ENCODE measurements at regions not wholly inside any gene's neighbourhood (a gene's known extent, or its start where the extent isn't known, plus 50 kb on each side); places are given as distances from the start of the nearest gene placed in this dataset.

GRCh38 chr10:62733654-62734293 is 70.7 kb upstream of the ADO start:
- peaks cover 15% of the 10 kb centered on the region for H3K4me1 Mint-ChIP-seq
- peaks cover 7% of the 10 kb centered on the region for H3K27me3 Mint-ChIP-seq
- no peak overlapping the region for H3K27ac Mint-ChIP-seq
- no peaks in the 10 kb centered on the region for H3K9me3 Mint-ChIP-seq
- peak; percentile 23 for DNase-seq
- peak; percentile 2 for ATAC-seq
- peak overlapping the region; percentile 57 for H3K4me3 Mint-ChIP-seq
- no peaks in the 10 kb centered on the region for H3K36me3 Mint-ChIP-seq (ENCODE audit: low read depth)

DNA sequence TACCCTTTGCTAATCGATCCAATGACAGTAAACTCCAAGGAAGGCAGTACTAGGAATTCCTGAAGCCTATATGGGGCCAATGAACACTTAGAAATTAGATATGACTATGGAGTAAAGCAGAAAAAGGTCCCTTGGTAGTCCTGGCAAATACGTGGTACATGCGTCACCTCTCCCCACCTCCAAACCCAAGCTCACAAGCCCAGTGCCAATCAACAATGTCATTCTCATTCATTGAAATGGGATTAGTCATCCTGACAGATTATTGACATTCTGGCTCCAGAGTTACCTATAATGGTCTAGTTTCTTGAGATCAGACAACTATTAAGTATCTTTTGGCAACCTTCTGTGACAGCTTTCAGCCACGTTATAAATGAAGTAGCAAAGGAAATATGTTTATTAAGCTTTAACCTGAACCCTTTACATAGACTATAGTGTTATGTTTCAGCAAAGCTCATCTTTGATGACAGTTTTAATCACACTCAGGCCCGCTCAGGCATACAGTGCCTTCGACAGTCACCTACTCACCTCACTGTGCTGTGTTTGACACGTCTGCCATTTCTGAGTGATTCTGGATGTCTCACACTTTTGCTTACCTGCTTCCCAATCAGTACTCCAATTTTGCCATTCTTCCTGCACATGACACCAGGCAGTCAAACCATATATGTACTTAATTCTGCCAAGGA is 69.6 kb upstream of the ADO start:
- peaks cover 11% of the 10 kb centered on the region for H3K4me1 Mint-ChIP-seq
- DNase-seq (no peak), ATAC-seq (no peak)
- H3K9me3 Mint-ChIP-seq: peaks cover 4% of the 10 kb centered on the region
- H3K36me3 Mint-ChIP-seq (ENCODE audit: low read depth): no peaks in the 10 kb centered on the region
- H3K27me3 Mint-ChIP-seq: peaks cover 2% of the 10 kb centered on the region
- no peak overlapping the region for H3K4me3 Mint-ChIP-seq
- H3K27ac Mint-ChIP-seq: no peak overlapping the region

DNA sequence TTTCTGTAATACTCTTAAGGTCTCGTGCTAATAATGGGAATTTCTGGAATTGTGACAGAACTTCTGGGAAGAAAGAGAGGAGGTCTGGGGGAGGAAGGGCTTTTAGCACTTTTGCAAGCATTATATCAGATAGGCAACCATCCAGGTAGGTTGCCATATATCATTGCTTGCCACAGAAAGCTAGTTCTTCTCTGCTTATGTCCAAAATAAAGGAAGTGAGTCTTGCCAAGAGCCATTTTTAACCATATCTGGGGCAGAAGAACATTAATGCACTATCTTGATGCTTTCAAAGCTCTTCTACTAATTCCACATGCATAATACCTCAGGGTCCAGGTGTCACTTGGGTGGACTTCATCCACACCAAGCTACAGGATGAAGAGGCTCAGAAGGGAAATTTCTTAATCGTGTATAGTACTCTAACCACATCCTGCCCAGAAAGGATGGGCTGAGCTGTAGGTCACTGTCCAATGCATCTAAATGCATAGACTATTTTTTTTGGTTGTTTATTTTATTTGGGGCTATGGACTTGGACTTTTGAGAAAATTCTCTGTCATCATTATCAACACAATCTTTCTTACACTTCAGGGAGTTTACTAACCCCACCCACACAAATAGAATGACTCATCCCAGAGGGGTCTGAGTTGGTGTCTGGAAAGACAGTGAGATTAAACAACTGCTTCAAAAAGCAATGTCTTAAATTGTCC is 68.9 kb upstream of the ADO start:
- Mint-ChIP-seq H3K27me3 (no peaks in the 10 kb centered on the region), H3K9me3 (peaks cover 4% of the 10 kb centered on the region), H3K36me3 (ENCODE audit: low read depth) (no peaks in the 10 kb centered on the region), H3K4me3 (no peak overlapping the region), H3K27ac (no peak overlapping the region), H3K4me1 (peaks cover 11% of the 10 kb centered on the region)
- ATAC-seq (no peak), DNase-seq (no peak)

GRCh38 chr10:62736168-62736546 is 68.4 kb upstream of the ADO start:
- DNase-seq (no peak), ATAC-seq (no peak)
- Mint-ChIP-seq H3K4me1 (peaks cover 11% of the 10 kb centered on the region), H3K9me3 (peaks cover 4% of the 10 kb centered on the region), H3K27me3 (no peaks in the 10 kb centered on the region), H3K36me3 (ENCODE audit: low read depth) (no peaks in the 10 kb centered on the region), H3K4me3 (no peak overlapping the region), H3K27ac (no peak overlapping the region)

- ATAC-seq (no peak), DNase-seq (no peak)
- peaks cover 24% of the 10 kb centered on the region for H3K4me1 Mint-ChIP-seq
- no peaks in the 10 kb centered on the region for H3K27me3 Mint-ChIP-seq
- H3K36me3 Mint-ChIP-seq (ENCODE audit: low read depth): no peaks in the 10 kb centered on the region
- H3K27ac Mint-ChIP-seq: no peak overlapping the region
- no peak overlapping the region for H3K4me3 Mint-ChIP-seq
- H3K9me3 Mint-ChIP-seq: peaks cover 4% of the 10 kb centered on the region
Measured at GRCh38 chr10:62738916-62739315, 65.6 kb upstream of the ADO start.

- Mint-ChIP-seq H3K4me1 (peaks cover 26% of the 10 kb centered on the region), H3K36me3 (ENCODE audit: low read depth) (no peaks in the 10 kb centered on the region), H3K9me3 (peaks cover 4% of the 10 kb centered on the region), H3K27ac (no peak overlapping the region), H3K27me3 (no peaks in the 10 kb centered on the region), H3K4me3 (no peak overlapping the region)
- ATAC-seq (no peak), DNase-seq (no peak)
Measured at GRCh38 chr10:62740885-62741745, 63.4 kb upstream of the ADO start.

DNA sequence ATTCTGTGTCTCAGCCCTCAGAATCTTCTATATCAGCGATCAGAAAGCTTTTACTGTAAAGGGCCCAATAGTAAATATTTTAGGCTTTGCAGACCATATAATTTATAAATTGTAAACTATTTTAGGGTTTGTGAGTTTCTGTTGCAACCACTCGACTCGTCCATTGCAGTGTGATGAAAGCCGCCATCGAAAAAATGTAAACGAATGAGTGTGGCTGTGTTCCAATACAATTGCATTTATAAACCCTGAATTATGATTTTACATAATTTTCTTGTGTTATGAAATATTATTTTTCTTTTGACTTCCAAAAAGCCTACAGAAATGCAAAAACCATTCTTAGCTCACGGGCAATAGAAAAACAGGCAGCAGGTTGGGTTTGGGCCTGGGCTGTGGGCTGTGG is 62.5 kb upstream of the ADO start:
- Mint-ChIP-seq H3K4me1 (peaks cover 26% of the 10 kb centered on the region), H3K27me3 (no peaks in the 10 kb centered on the region), H3K36me3 (ENCODE audit: low read depth) (no peaks in the 10 kb centered on the region), H3K9me3 (peaks cover 4% of the 10 kb centered on the region), H3K27ac (no peak overlapping the region), H3K4me3 (no peak overlapping the region)
- DNase-seq (no peak), ATAC-seq (no peak)

DNA sequence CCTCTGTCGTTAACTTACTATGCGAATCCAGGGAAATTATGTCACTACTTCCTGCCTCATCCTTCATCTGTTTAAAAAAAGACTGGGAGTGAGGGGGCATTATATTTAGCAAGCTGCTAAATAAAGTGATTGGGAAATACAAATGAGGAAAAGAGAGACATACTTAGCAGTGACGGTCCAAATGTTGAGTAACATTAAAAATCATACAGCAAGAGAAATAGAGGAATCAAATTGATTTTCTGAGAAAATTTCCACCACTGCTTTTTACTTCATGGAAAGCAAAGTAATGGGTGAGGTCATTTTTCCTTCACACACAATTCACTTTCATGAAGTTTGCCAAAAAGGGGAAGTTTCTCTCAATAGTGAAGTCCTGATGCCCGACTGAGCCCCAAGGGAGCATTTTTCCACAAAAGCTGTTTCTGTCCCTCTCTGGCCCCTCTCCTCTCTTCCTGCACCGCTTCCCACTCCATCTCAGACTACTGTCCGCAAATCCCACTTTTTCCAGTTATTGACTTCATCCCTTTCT is 61.9 kb upstream of the ADO start:
- peaks cover 25% of the 10 kb centered on the region for H3K4me1 Mint-ChIP-seq
- no peaks in the 10 kb centered on the region for H3K36me3 Mint-ChIP-seq (ENCODE audit: low read depth)
- H3K27ac Mint-ChIP-seq: peak overlapping the region; percentile 48
- peak overlapping the region; percentile 35 for H3K4me3 Mint-ChIP-seq
- no peak for ATAC-seq
- no peaks in the 10 kb centered on the region for H3K27me3 Mint-ChIP-seq
- peaks cover 4% of the 10 kb centered on the region for H3K9me3 Mint-ChIP-seq
- DNase-seq: no peak

DNA sequence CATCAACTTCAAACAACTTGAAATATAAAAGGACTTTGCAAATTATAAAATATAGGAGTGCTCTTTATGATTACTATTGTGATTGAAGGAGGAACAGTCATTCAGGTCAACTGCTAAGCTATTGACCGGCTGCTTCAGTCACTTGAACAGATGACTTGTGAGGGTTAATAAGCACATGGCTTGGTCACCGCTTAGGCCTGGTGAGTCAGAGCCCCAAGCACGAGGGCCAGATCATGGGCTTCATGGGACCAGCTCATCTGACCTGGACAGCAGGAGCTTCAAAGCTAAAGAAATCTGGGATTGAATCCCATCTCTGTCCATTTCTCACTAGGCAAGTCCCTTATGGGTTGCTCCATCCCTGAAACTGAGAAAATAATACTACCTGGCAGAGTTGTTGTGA is 60.4 kb upstream of the ADO start:
- DNase-seq (no peak), ATAC-seq (no peak)
- Mint-ChIP-seq H3K36me3 (ENCODE audit: low read depth) (no peaks in the 10 kb centered on the region), H3K27me3 (no peaks in the 10 kb centered on the region), H3K27ac (no peak overlapping the region), H3K4me3 (no peak overlapping the region), H3K9me3 (peaks cover 2% of the 10 kb centered on the region), H3K4me1 (peaks cover 34% of the 10 kb centered on the region)

DNA sequence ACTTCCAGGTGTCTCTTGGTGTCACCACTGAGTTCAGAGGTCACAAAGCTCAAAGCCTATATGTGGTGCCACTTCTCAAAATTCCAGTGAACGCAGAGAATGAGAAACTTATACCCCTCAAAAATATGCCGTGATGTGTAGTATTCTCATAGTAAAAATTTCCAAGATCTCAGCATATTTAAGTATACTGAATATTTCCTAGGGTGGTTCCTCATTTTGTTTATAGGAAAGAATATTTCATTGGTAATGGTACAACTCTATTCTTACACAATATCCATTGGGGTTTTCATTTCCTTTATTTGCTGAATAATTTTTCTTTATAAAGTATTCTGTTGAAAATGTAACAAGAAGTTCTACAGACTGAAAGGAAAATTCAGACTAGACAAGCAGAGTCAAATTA is 58.9 kb upstream of the ADO start:
- no peaks in the 10 kb centered on the region for H3K27me3 Mint-ChIP-seq
- no peaks in the 10 kb centered on the region for H3K9me3 Mint-ChIP-seq
- no peaks in the 10 kb centered on the region for H3K36me3 Mint-ChIP-seq (ENCODE audit: low read depth)
- no peak overlapping the region for H3K4me3 Mint-ChIP-seq
- no peak for ATAC-seq
- H3K4me1 Mint-ChIP-seq: peaks cover 48% of the 10 kb centered on the region
- DNase-seq: no peak
- no peak overlapping the region for H3K27ac Mint-ChIP-seq

DNA sequence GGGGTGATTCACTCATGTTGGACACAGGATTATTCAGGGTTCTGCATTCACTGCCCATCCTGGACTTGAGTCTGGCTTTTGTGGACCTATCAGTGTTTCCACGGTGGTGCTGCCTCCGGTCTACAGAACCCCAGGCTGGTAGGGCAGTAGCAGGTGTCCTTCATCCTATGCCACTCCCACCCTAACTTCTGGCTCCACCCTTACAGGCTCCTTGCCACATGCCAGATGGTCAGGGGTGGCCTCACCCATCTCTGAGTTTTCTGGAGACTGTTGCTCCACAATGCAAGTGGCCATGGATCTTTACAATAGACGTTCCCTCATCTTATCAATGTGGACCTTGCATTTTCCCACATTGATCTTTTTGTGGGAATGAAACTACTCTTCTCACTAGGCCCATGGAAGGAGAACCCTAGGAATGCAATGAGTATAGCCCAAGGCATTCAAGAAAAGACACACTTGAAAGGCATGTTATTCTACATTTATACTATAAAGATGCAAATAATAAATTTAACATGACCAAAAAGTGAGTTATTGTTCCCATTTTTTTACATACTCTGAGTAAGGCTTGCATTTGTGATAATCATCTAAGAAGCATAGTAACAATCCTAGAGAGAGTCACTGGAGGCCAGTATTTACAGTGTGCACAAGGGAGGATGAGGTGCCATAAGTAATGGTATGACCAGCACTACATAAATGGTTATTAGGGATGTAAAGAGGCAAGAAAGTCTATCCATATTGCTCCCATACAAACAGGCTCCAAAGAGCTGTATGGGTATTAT is 57.4 kb upstream of the ADO start:
- no peaks in the 10 kb centered on the region for H3K36me3 Mint-ChIP-seq (ENCODE audit: low read depth)
- no peaks in the 10 kb centered on the region for H3K27me3 Mint-ChIP-seq
- peaks cover 47% of the 10 kb centered on the region for H3K4me1 Mint-ChIP-seq
- H3K27ac Mint-ChIP-seq: no peak overlapping the region
- no peaks in the 10 kb centered on the region for H3K9me3 Mint-ChIP-seq
- DNase-seq: no peak
- no peak overlapping the region for H3K4me3 Mint-ChIP-seq
- ATAC-seq: no peak

DNA sequence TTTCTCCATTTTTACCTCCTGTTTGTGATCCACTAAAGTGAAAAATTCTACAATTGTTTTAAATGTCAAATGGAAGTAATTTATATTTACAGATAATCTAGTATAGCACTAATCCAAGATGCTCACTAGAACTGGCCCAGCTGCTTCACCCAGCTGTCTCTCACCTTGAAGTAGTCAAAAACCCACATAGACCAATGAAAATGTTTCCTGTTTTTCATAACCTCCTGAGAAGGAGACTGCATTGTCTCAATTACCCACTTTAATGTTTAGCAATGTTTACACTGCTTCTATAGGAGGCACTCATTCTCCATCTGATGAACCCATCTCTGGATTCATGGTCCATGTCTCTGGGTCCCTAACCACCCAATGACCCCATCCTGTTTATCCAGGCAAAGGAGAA is 56.1 kb upstream of the ADO start:
- DNase-seq (no peak), ATAC-seq (no peak)
- Mint-ChIP-seq H3K27ac (peak overlapping the region; percentile 89), H3K27me3 (no peaks in the 10 kb centered on the region), H3K36me3 (ENCODE audit: low read depth) (no peaks in the 10 kb centered on the region), H3K4me1 (peaks cover 35% of the 10 kb centered on the region), H3K9me3 (no peaks in the 10 kb centered on the region), H3K4me3 (peak overlapping the region; percentile 43)

DNA sequence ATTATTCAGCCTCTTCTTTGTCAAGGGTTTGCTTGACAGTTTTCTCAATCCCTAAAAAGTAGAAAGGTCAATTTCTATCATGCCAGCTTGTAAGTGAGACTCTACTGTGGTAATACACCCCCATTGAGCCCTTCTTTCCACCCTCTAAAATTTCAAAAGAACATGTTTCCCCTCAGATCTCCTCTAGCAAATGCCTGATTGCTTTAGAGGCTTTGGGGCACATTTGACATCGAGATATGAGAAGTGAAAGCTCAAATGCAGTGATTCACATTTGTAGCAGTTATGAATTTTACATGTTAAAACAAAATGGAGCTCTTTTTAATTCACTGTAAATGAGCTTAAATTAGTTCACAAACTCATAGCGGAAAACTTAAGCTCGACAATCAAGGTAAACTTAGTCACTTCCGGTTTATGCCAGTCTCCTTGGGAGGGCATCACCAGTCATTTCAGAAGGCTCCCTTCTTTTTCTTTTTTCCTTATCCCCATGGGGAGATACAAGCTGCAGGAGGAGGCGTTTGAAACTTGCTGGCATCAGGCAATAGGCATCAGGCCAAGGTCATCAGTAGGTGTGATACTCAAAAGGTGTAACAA is 55.3 kb upstream of the ADO start:
- Mint-ChIP-seq H3K4me1 (peaks cover 37% of the 10 kb centered on the region), H3K9me3 (no peaks in the 10 kb centered on the region), H3K27me3 (no peaks in the 10 kb centered on the region), H3K27ac (peak overlapping the region; percentile 89), H3K4me3 (peak overlapping the region; percentile 43), H3K36me3 (ENCODE audit: low read depth) (no peaks in the 10 kb centered on the region)
- ATAC-seq: peak; percentile 78
- no peak for DNase-seq
